ENCODE measurements at regions not wholly inside any gene's neighbourhood (a gene's known extent, or its start where the extent isn't known, plus 50 kb on each side); places are given as distances from the start of the nearest gene placed in this dataset.

- TF ChIP-seq ZFP3 (CRISPR knock-in tag; IDR thresholded peaks at IDR 0.05) (no peak), PATZ1 (CRISPR knock-in tag; IDR thresholded peaks at IDR 0.05; ENCODE audit: borderline replicate concordance) (no peak), BACH2 (CRISPR knock-in tag; IDR thresholded peaks at IDR 0.05; ENCODE audit: borderline replicate concordance) (no peak), ZNF8 (CRISPR knock-in tag; IDR thresholded peaks at IDR 0.05) (no peak), TSHZ2 (CRISPR knock-in tag; IDR thresholded peaks at IDR 0.05) (no peak), OSR1 (CRISPR knock-in tag; IDR thresholded peaks at IDR 0.05) (no peak)
Observed at GRCh38 chr11:28673691-28674432, 565.7 kb downstream of the METTL15 start.
